Thymus (tissue), 11 donors: ENCODE measurements at regions not wholly inside any gene's neighbourhood (a gene's known extent, or its start where the extent isn't known, plus 50 kb on each side); places are given as distances from the start of the nearest gene placed in this dataset.
A peak's percentile ranks its signal among the peaks of the same experiment; 100 is the strongest.
"Not testable (repeated sequence)": the region's sequence is repeated elsewhere in the genome, so short reads cannot be mapped to it uniquely, and the experiment has no call there.

Experiments used
- DNase-seq, 9 donors: peaks; one replicate each; pipeline ENCODE4 v3.0.0-alpha.2; 2013; ENCODE audit warnings: low spot score in 9 of 9, low read depth in 6 of 9, missing footprints in 1 of 9
- H3K27ac ChIP-seq, 2 donors: one replicate each; pipeline ENCODE4 v1.5.1; 2013; ENCODE audit warnings: control low read depth in 1 of 2, low read depth in 1 of 2, low read length in 1 of 2, mild to moderate bottlenecking in 1 of 2, moderate library complexity in 1 of 2
- H3K27me3 ChIP-seq, 2 donors: one replicate each; pipeline ENCODE4 v1.5.1; 2013; ENCODE audit warnings: low read length in 1 of 2; ENCODE audit not compliant: control insufficient read depth in 2 of 2, insufficient read depth in 1 of 2
- H3K36me3 ChIP-seq, 2 donors: one replicate each; pipeline ENCODE4 v1.5.1; 2013; ENCODE audit warnings: low read length in 1 of 2, mild to moderate bottlenecking in 1 of 2, moderate library complexity in 1 of 2; ENCODE audit not compliant: control insufficient read depth in 2 of 2, insufficient read depth in 2 of 2
- H3K4me1 ChIP-seq, 2 donors: one replicate each; pipeline ENCODE4 v1.5.1; 2013; ENCODE audit warnings: low read length in 2 of 2; ENCODE audit not compliant: control insufficient read depth in 2 of 2, insufficient read depth in 2 of 2
- H3K4me3 ChIP-seq, 2 donors: one replicate each; pipeline ENCODE4 v1.5.1; 2013; ENCODE audit warnings: low read length in 2 of 2, control low read depth in 1 of 2, mild to moderate bottlenecking in 1 of 2
- H3K9me3 ChIP-seq, 2 donors: one replicate each; pipeline ENCODE4 v1.5.1; 2013; ENCODE audit warnings: low read length in 1 of 2, mild to moderate bottlenecking in 1 of 2; ENCODE audit not compliant: control insufficient read depth in 2 of 2, insufficient read depth in 1 of 2
- WGBS: extraction: QIAGEN DNeasy Blood & Tissue Kit; methylation state at CpG from one replicate; pipeline ENCODE4 v1.1.7; 2013; 5-methylcytosine and 5-hydroxymethylcytosine counted together
- donor health status: healthy.

- Histone ChIP-seq H3K9me3 (no peaks in the 10 kb centered on the region), H3K27me3 (no peaks in the 10 kb centered on the region), H3K36me3 (no peaks in the 10 kb centered on the region), H3K4me3 (no peak overlapping the region), H3K27ac (no peak overlapping the region), H3K4me1 (peaks cover 0 to 2% of the 10 kb centered on the region in 2 donors)
- DNase-seq = no peak
These were observed 131.8 kb downstream of the MSL3 start for GRCh38 chrX:11889791-11890190.

- no peak overlapping the region for H3K27ac ChIP-seq
- 46% methylated on average over 6 of the region's 6 CpGs for WGBS
- no peak overlapping the region for H3K4me3 ChIP-seq
- no peaks in the 10 kb centered on the region for H3K27me3 ChIP-seq
- H3K4me1 ChIP-seq = peaks cover 0 to 2% of the 10 kb centered on the region in 2 donors
- DNase-seq = no peak
- H3K36me3 ChIP-seq = no peaks in the 10 kb centered on the region
- no peaks in the 10 kb centered on the region for H3K9me3 ChIP-seq
These were observed 132.9 kb downstream of the MSL3 start for GRCh38 chrX:11890836-11891514.

GRCh38 chrX:11893933-11894710 is 136.1 kb downstream of the MSL3 start:
- 92% methylated on average over 3 of the region's 3 CpGs for WGBS
- H3K4me1 ChIP-seq = peaks cover 0 to 2% of the 10 kb centered on the region in 2 donors
- no peaks in the 10 kb centered on the region for H3K27me3 ChIP-seq
- H3K4me3 ChIP-seq = no peak overlapping the region
- no peak overlapping the region for H3K27ac ChIP-seq
- no peaks in the 10 kb centered on the region for H3K9me3 ChIP-seq
- no peak for DNase-seq
- no peaks in the 10 kb centered on the region for H3K36me3 ChIP-seq

GRCh38 chrX:11899091-11899490 is 141.1 kb downstream of the MSL3 start:
- H3K4me1 ChIP-seq = no peaks in the 10 kb centered on the region
- no peak overlapping the region for H3K4me3 ChIP-seq
- H3K9me3 ChIP-seq = no peaks in the 10 kb centered on the region
- no peak for DNase-seq
- H3K27ac ChIP-seq = no peak overlapping the region
- 8% methylated on average over 2 of the region's 2 CpGs for WGBS
- H3K36me3 ChIP-seq = no peaks in the 10 kb centered on the region
- no peaks in the 10 kb centered on the region for H3K27me3 ChIP-seq

DNA sequence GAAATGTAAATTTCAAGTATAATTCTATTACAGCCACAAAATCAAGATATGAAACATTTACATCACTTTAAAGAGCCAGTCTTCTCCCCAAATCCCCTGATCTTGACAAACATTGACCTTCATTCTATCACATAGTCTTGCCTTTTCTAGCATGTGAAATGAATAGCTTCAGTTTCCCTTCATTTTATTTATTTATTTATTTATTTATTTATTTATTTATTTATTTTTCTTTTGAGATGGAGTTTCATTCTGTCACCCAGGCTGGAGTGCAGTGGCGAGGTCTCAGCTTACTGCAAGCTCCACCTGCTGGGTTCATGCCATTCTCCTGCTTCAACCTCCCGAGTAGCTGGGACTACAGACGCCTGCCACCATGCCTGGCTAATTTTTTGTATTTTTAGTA is 147.9 kb downstream of the MSL3 start:
- not testable (repeated sequence) for H3K4me1 ChIP-seq, H3K36me3 ChIP-seq, H3K9me3 ChIP-seq, H3K27ac ChIP-seq, DNase-seq, H3K4me3 ChIP-seq, H3K27me3 ChIP-seq
- 96% methylated on average over 3 of the region's 3 CpGs for WGBS

- Histone ChIP-seq H3K4me3 (no peak overlapping the region), H3K36me3 (no peaks in the 10 kb centered on the region), H3K4me1 (no peaks in the 10 kb centered on the region), H3K27me3 (no peaks in the 10 kb centered on the region), H3K9me3 (no peaks in the 10 kb centered on the region), H3K27ac (no peak overlapping the region)
- peak in 7 of 9 donors; percentile 1 to 49 (median 5) for DNase-seq
- 6% methylated on average over 2 of the region's 2 CpGs for WGBS
These were observed 150.3 kb downstream of the MSL3 start for GRCh38 chrX:11908371-11908770.

- Histone ChIP-seq H3K4me1 (no peaks in the 10 kb centered on the region), H3K36me3 (no peaks in the 10 kb centered on the region), H3K27ac (no peak overlapping the region), H3K27me3 (no peaks in the 10 kb centered on the region), H3K9me3 (no peaks in the 10 kb centered on the region), H3K4me3 (no peak overlapping the region)
- DNase-seq = no peak
- 97% methylated on average over 3 of the region's 3 CpGs for WGBS
These were observed 155.0 kb downstream of the MSL3 start for GRCh38 chrX:11913001-11913400.

DNA sequence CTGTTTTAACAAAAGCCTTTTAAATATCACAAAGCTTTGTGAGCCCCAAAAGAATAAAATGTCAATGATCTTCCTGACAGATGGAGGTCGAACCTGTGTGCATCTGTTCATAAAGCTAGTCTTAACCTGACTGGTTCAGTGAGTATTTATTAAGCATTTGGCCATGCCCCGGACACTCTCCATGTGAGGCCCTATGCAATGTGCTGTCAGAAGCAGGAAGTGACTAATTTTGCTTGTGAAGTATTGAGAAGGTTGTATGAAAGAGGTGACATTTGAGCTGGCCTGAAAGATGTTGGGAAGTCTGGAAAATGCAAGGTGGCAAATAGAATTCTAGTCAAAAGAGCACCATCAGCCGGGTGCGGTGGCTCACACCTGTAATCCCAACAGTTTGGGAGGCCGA is 171.4 kb downstream of the MSL3 start:
- no peak overlapping the region for H3K4me3 ChIP-seq
- no peaks in the 10 kb centered on the region for H3K36me3 ChIP-seq
- H3K4me1 ChIP-seq = no peaks in the 10 kb centered on the region
- WGBS = 80% methylated on average over 5 of the region's 5 CpGs
- H3K9me3 ChIP-seq = no peaks in the 10 kb centered on the region
- no peak overlapping the region for H3K27ac ChIP-seq
- DNase-seq = no peak
- no peaks in the 10 kb centered on the region for H3K27me3 ChIP-seq

GRCh38 chrX:11932423-11932822 is 174.4 kb downstream of the MSL3 start:
- WGBS = 90% methylated on average over 1 of the region's 1 CpG
- H3K9me3 ChIP-seq = no peaks in the 10 kb centered on the region
- H3K4me1 ChIP-seq = no peaks in the 10 kb centered on the region
- H3K4me3 ChIP-seq = no peak overlapping the region
- DNase-seq = no peak
- no peaks in the 10 kb centered on the region for H3K36me3 ChIP-seq
- H3K27ac ChIP-seq = no peak overlapping the region
- no peaks in the 10 kb centered on the region for H3K27me3 ChIP-seq
